NCI-H2196 (cell line): ENCODE measurements at regions not wholly inside any gene's neighbourhood (a gene's known extent, or its start where the extent isn't known, plus 50 kb on each side); places are given as distances from the start of the nearest gene placed in this dataset.
A peak's percentile ranks its signal among the peaks of the same experiment; 100 is the strongest.

ENCODE experiments used
- DNase-seq: peaks from one replicate; lab custom pipeline; 2025; ENCODE audit not compliant: unreplicated experiment; lab: John Stamatoyannopoulos, UW

DNA sequence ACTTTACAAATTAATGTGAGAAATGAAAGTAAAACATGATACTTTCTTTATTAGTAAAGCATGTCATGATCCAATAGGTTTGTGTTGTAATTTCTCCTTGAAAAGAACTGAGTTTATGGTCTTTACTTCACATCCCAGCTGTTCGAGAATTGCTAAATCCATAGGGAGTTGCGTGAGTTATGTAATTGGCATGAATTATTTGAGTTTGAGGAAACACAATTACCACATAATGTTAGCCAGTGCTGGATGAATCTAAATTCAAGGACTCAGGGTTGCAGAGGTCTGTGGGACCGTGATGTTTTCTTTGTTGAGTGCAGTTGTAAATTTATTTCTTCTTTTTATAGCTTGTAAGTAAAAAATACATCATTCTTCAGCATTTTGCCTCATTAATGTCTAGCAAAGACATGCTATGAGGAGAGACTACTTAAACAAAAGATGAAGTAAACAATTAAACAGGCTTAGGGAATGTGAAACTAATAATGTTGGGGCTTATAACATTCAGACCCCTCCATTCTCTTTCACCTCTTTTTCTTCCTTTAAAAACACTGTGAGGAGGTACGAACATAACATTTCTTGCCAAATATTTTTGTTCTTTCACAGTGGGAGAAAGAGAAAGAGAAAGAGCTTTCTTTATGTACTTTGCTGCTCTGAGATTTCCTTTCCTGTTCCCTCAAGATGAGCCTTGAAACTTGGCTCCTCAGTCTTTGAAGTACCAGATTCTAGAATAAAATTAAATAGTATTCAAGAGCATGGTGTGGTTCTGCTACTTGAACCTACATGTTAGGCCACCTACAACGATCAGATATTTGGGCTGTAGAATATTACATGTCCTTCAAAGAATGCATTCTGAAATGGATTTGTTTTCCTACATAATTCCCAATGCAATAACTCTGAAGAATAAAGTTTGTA, 159.6 kb upstream of the ANK2 start:
- no peak for DNase-seq

DNA sequence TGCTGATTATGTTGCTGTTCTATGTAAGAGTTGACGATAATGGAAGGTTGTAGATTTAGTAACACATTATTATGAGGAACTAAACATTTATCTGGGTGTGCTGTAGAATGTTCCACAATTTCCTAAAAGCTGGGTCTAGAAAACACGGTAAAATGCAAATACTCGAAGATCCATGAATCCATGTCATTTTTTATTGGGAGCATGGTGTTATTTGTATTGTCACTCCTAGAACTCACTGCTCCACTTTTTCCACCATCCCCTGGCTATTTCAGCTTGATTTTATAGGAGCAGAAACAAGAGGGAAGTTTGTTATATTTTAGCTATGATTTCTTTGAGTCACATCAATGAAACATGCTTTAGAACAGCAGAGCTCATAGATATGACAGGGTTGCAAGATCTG, 155.0 kb upstream of the ANK2 start:
- no peak for DNase-seq

DNA sequence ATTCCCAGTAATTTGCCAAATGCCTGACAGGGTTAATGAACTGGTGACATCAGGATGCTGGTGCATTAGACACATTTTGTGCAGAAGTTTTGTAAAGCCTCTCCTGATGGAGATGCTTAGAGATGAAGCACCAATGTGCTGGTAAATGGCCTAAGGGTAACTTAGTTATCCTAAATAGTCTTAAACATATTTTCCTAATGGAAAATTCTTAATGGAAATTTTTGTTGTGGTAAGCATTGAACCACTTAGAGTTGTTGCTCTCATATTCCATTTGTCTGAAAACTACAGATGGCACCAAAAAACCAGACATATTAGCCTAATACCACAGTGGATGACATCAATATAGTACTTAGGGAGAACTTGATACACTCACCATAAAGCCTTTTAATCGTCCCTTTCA, 154.5 kb upstream of the ANK2 start:
- DNase-seq = no peak

DNA sequence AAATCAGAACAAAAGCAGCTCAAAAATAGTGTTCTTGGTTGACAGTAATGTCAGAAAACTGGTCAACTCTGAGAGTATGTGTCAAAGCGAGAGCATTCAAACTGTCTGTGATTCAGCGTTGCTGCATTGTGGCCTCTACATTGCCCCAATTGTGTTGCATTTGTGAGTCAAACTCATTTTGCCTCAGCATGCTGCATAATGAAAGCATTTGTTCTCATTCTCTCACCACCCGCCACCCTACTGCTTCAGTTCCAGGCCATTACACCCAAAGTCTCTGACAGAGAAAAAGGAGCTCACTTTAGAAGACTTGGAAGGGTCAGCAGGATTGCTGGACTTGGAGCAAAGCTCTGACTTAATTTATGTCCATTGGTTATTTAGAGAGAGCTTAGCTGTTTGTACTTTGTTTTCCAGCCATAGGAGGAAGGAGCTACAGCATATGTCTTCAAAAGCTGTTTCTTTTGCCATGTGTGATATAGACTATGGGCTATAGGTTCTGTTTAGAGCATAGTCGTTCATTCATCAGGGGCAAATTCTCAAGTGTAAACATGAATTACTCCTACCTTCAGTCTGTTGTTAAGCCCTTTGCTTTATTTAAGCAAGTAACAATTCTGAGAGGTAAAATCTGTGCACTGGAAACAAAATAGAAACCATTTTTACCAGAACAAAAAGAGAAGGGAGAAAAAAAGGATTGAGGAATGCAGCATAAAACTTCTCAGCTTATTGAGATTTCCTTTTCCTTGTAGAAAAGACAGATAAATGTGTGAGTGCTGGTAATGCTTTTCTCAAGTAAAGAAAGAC, 153.4 kb upstream of the ANK2 start:
- DNase-seq = no peak

DNA sequence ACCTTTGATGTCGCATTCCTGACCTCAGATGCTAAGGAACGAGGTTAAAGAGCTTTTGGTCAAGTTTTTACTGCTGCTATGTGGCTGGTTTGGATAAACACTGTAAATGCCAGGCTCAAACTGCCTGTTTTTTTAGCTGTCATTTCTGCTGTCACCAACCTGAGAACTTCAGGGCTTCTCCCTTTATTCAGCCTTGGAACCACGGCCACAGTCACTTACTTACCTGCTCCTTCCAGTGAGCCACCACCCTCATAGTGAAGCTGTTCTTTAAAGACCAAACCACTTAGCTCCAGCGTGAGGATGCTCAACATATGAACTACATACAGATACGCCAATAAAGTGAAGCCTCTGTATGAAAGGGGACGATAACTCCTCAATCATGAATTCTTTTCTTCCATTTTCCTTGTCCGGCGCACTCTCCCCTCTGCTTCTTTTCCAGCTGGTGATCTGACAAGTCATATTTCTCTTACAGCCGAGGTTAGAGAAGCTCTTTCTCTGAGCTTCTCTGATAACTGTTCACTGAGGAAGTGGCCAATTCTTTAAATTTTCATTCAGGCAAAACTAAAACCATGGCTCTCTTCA, 152.8 kb upstream of the ANK2 start:
- DNase-seq = no peak

DNA sequence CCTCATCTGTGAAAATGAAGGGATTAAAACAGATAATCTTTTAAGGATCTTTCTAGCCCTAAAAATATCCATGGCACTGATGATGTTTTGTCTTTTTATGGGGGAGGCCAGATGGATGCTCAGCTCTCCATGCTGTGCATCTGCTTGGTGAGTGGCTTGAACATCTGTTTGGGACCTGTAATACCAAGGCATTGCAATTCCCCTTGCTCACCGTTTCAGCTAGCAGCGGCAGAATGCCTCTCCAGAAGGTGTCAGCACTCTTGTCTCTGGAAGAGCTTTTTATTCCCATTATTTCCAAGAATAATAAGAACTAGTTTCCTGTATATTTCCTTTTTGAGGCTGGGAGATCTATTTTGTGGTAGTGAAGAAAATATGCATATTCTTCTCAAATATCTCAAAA, 151.9 kb upstream of the ANK2 start:
- DNase-seq = no peak

DNA sequence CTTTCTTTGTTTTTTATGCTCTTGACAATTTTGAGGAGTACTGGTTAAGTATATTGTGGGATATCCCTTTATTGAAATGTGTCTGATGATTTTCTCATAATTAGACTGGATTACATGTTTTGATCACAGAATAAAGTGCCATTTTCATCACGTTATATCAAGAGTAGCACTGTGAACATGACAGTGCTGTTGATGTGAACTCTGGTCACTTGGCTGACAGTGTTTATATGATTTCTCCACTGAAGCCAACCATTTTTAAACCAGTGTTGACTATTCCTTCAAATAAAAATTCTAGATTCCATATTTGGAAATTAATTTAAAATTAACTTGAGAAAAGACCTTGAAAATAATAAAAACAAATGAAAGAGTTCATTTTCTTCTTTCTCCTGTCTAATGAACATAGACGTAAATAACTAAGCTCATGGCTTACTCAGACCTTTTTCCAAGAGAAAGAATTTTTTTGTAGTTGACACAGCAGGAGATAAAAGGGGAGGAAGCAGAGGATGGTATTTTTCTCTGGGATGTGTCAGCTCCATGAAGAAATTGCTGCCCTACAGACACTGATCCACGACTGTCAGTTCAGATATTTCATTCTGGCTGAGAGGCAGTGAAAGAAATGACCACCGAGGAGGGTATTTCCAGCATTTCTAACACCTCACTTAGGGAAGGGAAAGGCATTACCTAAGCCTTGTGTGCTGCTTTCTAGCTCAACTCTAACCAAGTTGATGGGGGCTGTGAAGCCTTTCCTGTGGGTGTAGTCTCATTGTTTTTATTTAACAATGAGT, 150.9 kb upstream of the ANK2 start:
- DNase-seq = no peak

DNA sequence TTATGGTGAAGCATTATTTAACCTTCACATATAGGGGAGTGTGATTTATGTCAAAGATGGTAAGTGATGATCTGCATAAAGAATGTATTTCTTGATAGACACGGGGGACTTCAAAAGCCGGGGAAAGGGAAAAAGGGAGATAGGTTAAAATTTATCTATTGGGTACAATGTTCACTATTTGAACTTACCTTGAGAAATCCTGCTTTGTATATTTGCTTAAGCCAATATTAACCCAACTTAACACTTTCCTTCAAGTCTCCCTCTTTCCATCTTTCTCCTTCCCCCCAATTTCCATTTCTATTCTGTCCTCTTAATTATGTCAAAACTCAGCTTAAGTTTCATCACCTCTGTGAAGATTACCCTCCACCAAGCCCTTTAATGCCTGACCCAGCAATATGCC, 149.0 kb upstream of the ANK2 start:
- no peak for DNase-seq

DNA sequence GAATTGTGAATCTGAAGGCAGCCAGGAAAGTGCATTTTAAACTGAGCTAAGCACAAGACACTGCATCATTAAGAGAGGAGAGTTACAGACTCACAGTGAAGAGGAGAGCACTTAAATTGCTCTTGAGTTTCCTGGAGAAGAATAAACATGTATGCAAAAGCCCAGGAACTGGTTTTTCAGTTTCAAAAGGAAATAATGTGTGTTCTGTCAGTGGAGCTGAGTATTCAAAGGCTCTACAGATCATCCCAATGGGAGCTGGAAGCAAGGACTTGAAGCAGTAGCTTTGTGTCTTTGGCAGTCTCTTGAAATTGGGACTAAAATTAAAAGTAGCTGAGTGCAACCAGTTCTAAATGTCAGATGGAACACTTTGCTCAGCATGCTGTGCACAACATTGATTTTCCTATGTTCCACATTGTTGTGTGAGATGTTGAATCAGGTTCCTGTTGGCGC, 147.5 kb upstream of the ANK2 start:
- no peak for DNase-seq

DNA sequence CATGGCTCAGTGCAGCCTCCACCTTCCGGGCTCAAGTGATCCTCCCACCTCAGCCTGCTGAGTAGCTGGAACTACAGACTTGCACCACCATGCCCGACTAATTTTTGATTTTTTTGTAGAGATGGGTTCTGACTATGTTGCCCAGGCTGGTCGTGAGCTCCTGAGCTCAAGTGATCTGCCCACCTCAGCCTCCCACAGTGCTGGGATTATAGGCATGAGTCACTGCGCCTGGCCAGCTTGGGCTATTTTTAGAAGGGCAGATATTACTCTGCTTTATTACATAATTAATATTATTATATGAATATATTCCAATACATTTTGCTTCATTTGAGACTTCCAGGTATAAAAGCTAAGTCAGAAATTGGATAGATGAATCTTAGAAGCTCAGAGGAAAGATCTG, 143.7 kb upstream of the ANK2 start:
- no peak for DNase-seq

DNA sequence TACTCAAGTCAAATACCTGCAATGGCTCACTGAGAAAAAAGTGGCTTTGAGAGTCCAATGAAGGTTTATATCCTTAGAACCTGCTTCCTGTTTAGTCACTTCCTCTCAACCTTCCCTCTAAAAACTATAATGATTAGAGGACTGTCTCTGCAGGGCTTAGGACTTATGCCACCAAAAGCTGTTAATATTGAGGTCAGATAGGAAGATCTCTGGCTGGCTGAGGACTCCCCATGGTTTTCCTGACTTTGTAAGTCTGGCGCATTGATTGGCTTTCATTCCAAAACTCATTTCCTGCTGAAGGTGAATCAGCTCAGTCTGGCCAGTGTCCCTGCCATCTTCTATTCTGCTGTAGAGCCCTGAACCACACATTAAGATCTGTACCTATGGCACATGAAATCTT, 140.9 kb upstream of the ANK2 start:
- no peak for DNase-seq

DNA sequence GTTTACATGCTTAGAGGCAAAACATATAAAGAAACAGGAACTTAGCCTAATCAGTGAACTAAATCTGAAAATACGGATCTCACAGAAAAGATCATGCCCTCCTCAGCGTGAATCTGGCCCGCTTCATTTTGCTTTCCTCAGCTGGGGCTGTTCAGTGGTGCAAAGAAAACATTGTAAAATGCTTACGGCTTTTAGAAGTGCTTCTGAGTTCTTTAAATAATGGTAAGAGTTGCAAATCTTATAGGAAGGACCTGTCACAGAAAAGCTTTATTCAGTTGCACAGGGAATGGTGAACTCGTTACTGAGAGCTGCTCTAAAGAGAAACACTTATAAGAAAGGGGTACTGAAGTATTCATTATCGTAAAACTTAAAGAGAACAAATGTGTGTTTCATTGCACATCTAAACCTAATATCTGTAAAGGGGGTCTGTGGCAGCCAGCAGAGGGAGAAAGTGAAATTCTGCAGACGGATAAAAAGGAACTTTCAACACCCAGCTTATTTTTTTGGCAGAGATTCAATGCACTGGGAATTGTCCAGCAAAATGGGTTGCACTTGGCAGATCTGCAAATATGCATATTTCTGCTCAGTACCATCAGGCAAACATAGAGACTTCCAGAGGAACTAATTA, 139.2 kb upstream of the ANK2 start:
- DNase-seq = no peak

DNA sequence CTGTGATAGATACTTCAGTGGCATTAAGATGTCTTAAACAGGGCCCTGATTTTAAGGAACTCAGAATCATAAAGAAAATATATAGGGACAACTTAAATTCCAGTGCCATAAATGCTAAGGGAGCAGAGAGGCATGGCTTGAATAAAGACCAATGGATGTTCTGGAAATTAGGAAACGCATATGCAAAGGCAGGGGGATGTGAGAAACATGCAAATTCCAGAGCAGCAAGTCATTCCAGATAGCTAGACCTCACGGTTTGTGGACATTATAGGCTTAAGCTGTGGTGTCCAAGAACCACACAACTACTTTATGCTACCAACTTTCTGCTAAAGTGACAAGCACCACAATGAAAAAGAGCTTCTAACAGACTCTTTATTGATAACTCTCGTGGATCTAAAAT, 132.6 kb upstream of the ANK2 start:
- DNase-seq = no peak

DNA sequence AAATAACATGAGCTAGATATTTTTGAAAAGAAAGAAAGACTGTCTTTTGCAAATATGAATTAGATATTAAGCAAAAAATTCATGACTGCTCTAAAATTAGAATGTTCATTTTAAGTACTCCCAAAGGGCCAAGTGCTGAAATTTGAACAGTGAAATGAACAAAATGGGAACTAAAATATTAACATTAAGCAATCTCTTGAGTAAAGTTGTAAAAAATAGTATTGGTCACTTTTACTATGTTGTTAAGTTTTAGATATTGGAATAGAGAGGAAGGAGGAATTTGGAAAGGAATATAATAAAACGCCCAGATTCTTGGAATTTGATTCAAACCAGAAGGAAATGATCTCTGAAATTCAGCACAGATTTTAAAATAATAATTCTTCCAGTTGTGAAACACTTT, 125.9 kb upstream of the ANK2 start:
- no peak for DNase-seq

DNA sequence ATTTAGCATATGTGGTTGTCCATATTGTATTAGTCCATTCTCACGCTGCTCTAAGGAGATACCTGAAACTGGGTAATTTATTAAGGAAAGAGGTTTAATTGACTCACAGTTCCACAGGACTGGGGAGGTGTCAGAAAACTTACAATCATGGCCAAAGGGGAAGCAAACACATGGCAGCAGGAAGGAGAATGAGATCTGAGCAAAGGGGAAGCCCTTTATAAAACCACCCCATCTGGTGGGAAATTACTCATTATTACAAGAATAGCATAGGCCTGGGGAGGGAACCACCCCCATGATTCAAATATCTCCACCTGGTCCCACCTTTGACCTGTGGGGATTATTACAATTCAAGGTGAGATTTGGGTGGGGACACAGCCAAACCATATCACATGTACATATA, 122.6 kb upstream of the ANK2 start:
- DNase-seq = no peak

DNA sequence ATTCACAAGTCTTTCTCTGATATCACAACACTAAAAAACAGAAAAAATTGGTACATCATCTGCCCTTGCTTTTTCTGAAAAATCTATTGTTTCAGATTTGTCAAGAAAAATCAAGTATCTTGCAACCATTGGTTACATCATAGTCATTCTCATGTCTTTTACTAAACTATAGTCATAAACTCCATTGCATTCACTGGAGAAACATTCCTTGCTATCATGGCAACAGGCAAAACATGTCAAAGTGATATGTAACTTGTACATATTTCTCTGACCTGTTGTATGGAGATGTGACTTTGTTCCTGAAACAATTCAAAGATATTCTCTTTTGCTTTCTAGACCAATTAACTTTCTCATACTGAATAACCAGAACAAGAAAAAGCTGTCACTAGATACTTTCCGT, 121.9 kb upstream of the ANK2 start:
- DNase-seq = no peak

DNA sequence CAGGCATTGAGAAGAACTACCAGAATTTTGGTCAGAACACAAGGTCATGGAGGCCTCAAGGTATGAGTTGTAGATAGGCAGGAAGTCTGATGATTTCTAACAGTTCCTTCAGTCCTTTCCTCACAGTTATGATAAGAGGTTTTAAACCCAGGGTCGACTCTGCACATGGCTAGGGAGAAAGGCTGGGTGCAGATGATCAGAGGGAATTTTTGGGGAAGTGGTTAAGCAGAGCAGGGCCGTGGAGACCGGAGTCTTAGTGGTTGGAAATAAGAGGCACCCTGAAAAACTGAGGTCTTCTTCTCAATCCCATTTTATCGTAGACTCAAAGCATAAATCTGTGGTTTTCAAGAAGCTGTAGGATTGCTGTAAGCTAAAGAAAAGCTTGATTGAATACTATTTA, 118.5 kb upstream of the ANK2 start:
- no peak for DNase-seq

DNA sequence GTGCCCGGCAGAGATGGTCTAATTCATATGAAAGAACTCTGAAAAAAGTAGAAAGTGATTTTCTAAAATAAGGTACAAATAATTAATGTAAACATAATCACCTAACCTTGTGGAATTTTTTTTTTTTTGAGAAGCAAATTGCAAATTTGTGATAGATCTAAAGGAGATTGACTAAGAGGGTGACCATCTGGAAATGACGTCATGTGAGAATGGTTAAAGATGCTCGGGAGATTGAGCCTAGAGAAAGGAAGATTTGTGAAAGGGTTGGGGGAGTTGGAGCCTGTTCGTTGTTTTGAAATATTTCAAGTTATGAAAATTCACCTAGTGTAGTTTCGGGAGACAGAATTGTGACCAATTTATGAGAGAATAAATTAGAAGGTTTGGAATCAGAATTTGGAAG, 115.7 kb upstream of the ANK2 start:
- no peak for DNase-seq

DNA sequence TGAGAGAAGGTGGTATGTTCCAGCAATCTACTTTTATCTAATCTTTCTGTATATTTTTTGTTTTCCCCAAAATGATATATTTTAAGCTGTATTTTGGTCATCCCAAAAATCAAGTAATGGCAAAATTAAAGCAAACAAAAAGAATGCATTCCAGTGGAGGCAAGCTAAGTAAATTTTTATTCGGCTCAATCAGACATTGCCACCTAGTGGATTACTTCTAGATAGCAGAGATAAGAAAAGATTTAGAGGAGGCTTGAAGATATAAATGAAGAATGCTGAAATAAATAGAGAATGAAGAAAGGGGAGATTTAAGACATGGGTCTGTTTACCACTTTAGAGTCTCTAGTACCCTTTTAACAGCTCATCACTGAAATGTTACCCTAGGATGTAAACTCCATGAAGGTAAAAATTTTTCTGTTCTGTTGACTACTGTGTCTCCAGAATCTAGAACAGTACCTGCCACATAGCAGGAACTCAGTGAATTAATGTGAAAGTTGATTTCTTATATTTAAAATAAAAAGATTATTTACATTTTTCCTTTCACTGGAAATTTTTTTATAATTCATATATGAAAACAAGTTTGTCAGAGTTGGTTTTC, 110.9 kb upstream of the ANK2 start:
- DNase-seq = peak; percentile 16

DNA sequence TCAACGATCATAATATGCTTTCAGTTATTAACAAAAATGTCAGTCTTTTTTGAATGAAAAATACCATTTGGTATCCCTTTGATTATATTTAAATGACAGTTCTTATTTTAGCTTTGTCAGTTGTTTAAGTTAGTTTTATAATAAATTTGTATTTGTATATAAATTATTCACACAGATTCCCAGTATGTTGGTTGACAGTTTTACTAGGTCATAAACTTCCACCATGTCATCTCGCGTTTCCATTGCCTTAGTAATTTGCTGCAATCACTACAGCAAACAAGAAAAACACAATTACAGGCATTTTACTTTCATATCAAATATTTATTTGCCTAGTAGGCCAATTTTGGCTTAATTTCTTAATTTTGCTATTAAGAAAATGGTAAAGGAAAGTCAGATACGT, 109.6 kb upstream of the ANK2 start:
- no peak for DNase-seq
